ENCODE measurements at regions not wholly inside any gene's neighbourhood (a gene's known extent, or its start where the extent isn't known, plus 50 kb on each side); places are given as distances from the start of the nearest gene placed in this dataset.

DNA sequence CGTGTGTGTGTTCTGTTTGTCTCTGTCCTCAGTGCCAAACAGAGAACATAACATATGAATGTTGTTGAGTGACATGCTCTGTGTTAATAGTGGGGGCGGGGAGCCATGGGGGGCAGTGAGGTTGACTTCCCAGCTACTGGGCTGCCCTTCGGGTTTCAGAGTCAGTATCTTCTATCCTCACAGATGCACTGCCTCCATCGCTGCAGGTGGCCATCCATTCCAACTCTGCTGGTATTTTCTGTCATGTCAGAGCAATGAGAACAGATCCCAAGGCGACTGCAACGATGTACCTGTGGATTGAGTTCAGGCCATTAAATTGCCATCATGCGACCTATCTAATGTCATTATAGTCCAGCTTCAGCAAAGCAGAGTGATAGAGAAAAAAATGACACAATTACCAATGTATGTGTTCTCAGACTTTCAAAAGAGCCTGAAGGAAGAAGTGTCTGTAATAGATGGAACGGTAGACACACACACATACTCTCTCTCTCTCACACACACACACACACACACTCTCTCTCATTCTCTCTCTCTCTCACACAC lies 418.5 kb downstream of the RWDD3 start:
- H3K9ac ChIP-seq (ENCODE audit: control insufficient read depth, extremely low read depth, insufficient read depth, low read length), result no peak overlapping the region
- no peaks in the 10 kb centered on the region for H3K79me2 ChIP-seq (ENCODE audit: control insufficient read depth, insufficient read depth, low read length)
- no peaks in the 10 kb centered on the region for H3K27me3 ChIP-seq (ENCODE audit: control insufficient read depth, extremely low read depth, insufficient read depth, low read length)
- no peaks in the 10 kb centered on the region for H3K36me3 ChIP-seq (ENCODE audit: control insufficient read depth in 2 of 2, extremely low read depth in 1 of 2, insufficient read depth in 2 of 2, low read length in 2 of 2)
- H2AFZ ChIP-seq (ENCODE audit: control insufficient read depth, low read length), result no peak overlapping the region
- FAIRE-seq (no peak), DNase-seq (ENCODE audit: low read depth, low spot score) (no peak)
- TF ChIP-seq, protein P1, sequence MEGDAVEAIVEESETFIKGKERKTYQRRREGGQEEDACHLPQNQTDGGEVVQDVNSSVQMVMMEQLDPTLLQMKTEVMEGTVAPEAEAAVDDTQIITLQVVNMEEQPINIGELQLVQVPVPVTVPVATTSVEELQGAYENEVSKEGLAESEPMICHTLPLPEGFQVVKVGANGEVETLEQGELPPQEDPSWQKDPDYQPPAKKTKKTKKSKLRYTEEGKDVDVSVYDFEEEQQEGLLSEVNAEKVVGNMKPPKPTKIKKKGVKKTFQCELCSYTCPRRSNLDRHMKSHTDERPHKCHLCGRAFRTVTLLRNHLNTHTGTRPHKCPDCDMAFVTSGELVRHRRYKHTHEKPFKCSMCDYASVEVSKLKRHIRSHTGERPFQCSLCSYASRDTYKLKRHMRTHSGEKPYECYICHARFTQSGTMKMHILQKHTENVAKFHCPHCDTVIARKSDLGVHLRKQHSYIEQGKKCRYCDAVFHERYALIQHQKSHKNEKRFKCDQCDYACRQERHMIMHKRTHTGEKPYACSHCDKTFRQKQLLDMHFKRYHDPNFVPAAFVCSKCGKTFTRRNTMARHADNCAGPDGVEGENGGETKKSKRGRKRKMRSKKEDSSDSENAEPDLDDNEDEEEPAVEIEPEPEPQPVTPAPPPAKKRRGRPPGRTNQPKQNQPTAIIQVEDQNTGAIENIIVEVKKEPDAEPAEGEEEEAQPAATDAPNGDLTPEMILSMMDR (optimal IDR thresholded peaks at IDR 0.05 in 1 of 3, IDR thresholded peaks at IDR 0.05 in 1 of 3, conservative IDR thresholded peaks at IDR 0.05 in 1 of 3; ENCODE audit: extremely low read depth in 1 of 3, insufficient read depth in 2 of 3, low read length in 3 of 3), result no peak
- no peak for TF ChIP-seq EZH2 (IDR thresholded peaks at IDR 0.05; ENCODE audit: low read length)
- H3K9me3 ChIP-seq (ENCODE audit: control insufficient read depth, low read depth, low read length), result no peaks in the 10 kb centered on the region
- no peak overlapping the region for H3K27ac ChIP-seq (ENCODE audit: control insufficient read depth, insufficient read depth, low read length)
- H3K4me1 ChIP-seq (ENCODE audit: control insufficient read depth, extremely low read depth, insufficient read depth, low read length), result peaks cover 5% of the 10 kb centered on the region
- H3K9me1 ChIP-seq (ENCODE audit: control insufficient read depth, extremely low read depth, insufficient read depth, low read length), result no peaks in the 10 kb centered on the region
- dilution Hi-C loops (cut with MboI; ENCODE audit: extremely low pct_ligation_motif_present, low sequenced_read_pairs), result no loop called here
- H4K20me1 ChIP-seq (ENCODE audit: control insufficient read depth, extremely low read depth, insufficient read depth, low read length), result no peaks in the 10 kb centered on the region
- H3K4me2 ChIP-seq (ENCODE audit: control insufficient read depth, extremely low read depth, insufficient read depth, low read depth, low read length), result no peak overlapping the region
- no peak overlapping the region for H3K4me3 ChIP-seq (ENCODE audit: control insufficient read depth in 2 of 3, extremely low read depth in 1 of 3, insufficient read depth in 2 of 3, low read depth in 1 of 3, low read length in 3 of 3)

DNA sequence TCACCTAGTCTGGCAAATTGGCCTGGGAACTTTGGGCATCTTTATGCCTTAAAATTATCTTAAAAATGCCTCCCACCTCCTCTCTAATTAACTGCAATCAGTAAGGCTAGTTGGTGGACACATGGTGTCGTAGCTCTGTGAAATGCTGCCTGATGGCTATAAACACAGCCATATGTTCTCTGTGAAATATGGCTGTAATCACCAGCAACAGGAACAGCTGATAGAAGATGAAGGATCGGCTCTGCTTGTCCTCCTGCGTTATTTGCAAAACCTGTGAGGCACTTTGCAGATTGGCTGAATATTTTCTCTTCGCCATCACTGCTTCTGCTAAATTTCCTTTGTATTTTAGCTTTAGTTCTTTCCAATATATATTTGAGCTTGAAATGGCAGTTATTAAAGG lies 419.6 kb downstream of the RWDD3 start:
- Histone ChIP-seq H3K9ac (ENCODE audit: control insufficient read depth, extremely low read depth, insufficient read depth, low read length) (no peak overlapping the region), H3K4me3 (ENCODE audit: control insufficient read depth in 2 of 3, extremely low read depth in 1 of 3, insufficient read depth in 2 of 3, low read depth in 1 of 3, low read length in 3 of 3) (no peak overlapping the region), H3K79me2 (ENCODE audit: control insufficient read depth, insufficient read depth, low read length) (no peaks in the 10 kb centered on the region), H2AFZ (ENCODE audit: control insufficient read depth, low read length) (no peak overlapping the region), H3K36me3 (ENCODE audit: control insufficient read depth in 2 of 2, extremely low read depth in 1 of 2, insufficient read depth in 2 of 2, low read length in 2 of 2) (no peaks in the 10 kb centered on the region), H3K9me1 (ENCODE audit: control insufficient read depth, extremely low read depth, insufficient read depth, low read length) (no peaks in the 10 kb centered on the region), H3K4me2 (ENCODE audit: control insufficient read depth, extremely low read depth, insufficient read depth, low read depth, low read length) (no peak overlapping the region), H3K4me1 (ENCODE audit: control insufficient read depth, extremely low read depth, insufficient read depth, low read length) (peaks cover 5% of the 10 kb centered on the region), H3K9me3 (ENCODE audit: control insufficient read depth, low read depth, low read length) (no peaks in the 10 kb centered on the region), H3K27me3 (ENCODE audit: control insufficient read depth, extremely low read depth, insufficient read depth, low read length) (no peaks in the 10 kb centered on the region), H4K20me1 (ENCODE audit: control insufficient read depth, extremely low read depth, insufficient read depth, low read length) (no peaks in the 10 kb centered on the region), H3K27ac (ENCODE audit: control insufficient read depth, insufficient read depth, low read length) (no peak overlapping the region)
- no peak for DNase-seq (ENCODE audit: low read depth, low spot score)
- no peak for TF ChIP-seq EZH2 (IDR thresholded peaks at IDR 0.05; ENCODE audit: low read length)
- TF ChIP-seq, protein P1 (optimal IDR thresholded peaks at IDR 0.05 in 1 of 3, IDR thresholded peaks at IDR 0.05 in 1 of 3, conservative IDR thresholded peaks at IDR 0.05 in 1 of 3; ENCODE audit: extremely low read depth in 1 of 3, insufficient read depth in 2 of 3, low read length in 3 of 3), result no peak
- dilution Hi-C loops (cut with MboI; ENCODE audit: extremely low pct_ligation_motif_present, low sequenced_read_pairs), result no loop called here
- no peak for FAIRE-seq

Measured in keratinocyte (primary cell).